Uterus (tissue), 3 donors: ENCODE measurements at regions not wholly inside any gene's neighbourhood (a gene's known extent, or its start where the extent isn't known, plus 50 kb on each side); places are given as distances from the start of the nearest gene placed in this dataset.

Source experiments
- DNase-seq, 2 donors: peaks; one replicate each; pipeline ENCODE4 v3.0.0-alpha.2; 2019 to 2020
- H3K27ac ChIP-seq, 2 donors: fragments of 200-600 bp; sonication (generic); 1 replicate in 1 of 2; 2 replicates in 1 of 2; pipeline ENCODE4 v1.5.1; 2016 to 2018
- H3K27me3 ChIP-seq, 2 donors: fragments of 200-600 bp; sonication (generic); one replicate each; pipeline ENCODE4 v1.5.1; 2018 to 2019; ENCODE audit warnings: control low read depth in 1 of 2
- H3K36me3 ChIP-seq, 2 donors: fragments of 200-600 bp; sonication (generic); one replicate each; pipeline ENCODE4 v1.5.1; 2019; ENCODE audit warnings: control low read depth in 1 of 2
- H3K4me1 ChIP-seq, 2 donors: fragments of 200-600 bp; sonication (generic); one replicate each; pipeline ENCODE4 v1.5.1; 2018 to 2019; ENCODE audit warnings: control low read depth in 1 of 2
- H3K4me3 ChIP-seq, 2 donors: fragments of 200-600 bp; sonication (generic); 1 replicate in 1 of 2; 2 replicates in 1 of 2; pipeline ENCODE4 v1.5.1; 2018 to 2019; ENCODE audit warnings: mild to moderate bottlenecking in 1 of 2
- H3K9me3 ChIP-seq, 2 donors: fragments of 200-600 bp; sonication (generic); one replicate each; pipeline ENCODE4 v1.5.1; 2019; ENCODE audit warnings: control low read depth in 1 of 2
- CTCF ChIP-seq, 4 experiments: fragments of 200-600 bp in 2 of 4; fragments of 450-650 bp in 2 of 4; sonication (generic) in 2 of 4; IDR thresholded peaks; one replicate each; pipeline ENCODE4 v1.5.1; 2016 to 2019; ENCODE audit warnings: antibody characterized with exemption in 4 of 4, mild to moderate bottlenecking in 2 of 4, moderate library complexity in 1 of 4
- POLR2A ChIP-seq, 2 donors: fragments of 450-650 bp; IDR thresholded peaks; one replicate each; pipeline ENCODE4 v1.6.1; 2016; ENCODE audit warnings: antibody characterized with exemption in 2 of 2, mild to moderate bottlenecking in 1 of 2, moderate library complexity in 1 of 2
- intact Hi-C: fragments of 100-400 bp; cut with DNase I; formaldehyde crosslinking; loops from one replicate; pipeline ENCODE4 v1.15.1; 2023; ENCODE audit warnings: low total_unique reads
- donor health status: DM: yes; HTN: yes; CAD: no.

GRCh38 chr2:5060956-5061355 is 631.2 kb upstream of the SOX11 start:
- Histone ChIP-seq H3K4me3 (no peak overlapping the region), H3K4me1 (no peaks in the 10 kb centered on the region), H3K36me3 (no peaks in the 10 kb centered on the region), H3K27me3 (no peaks in the 10 kb centered on the region), H3K27ac (no peak overlapping the region), H3K9me3 (no peaks in the 10 kb centered on the region)
- TF ChIP-seq POLR2A (IDR thresholded peaks at IDR 0.05) (no peak), CTCF (IDR thresholded peaks at IDR 0.05) (no peak)
- DNase-seq = no peak
- intact Hi-C loops = no loop called here

GRCh38 chr2:5064687-5065086 is 627.5 kb upstream of the SOX11 start:
- Histone ChIP-seq H3K4me1 (no peaks in the 10 kb centered on the region), H3K4me3 (no peak overlapping the region), H3K27ac (no peak overlapping the region), H3K36me3 (no peaks in the 10 kb centered on the region), H3K9me3 (no peaks in the 10 kb centered on the region), H3K27me3 (no peaks in the 10 kb centered on the region)
- DNase-seq = no peak
- TF ChIP-seq POLR2A (IDR thresholded peaks at IDR 0.05) (no peak), CTCF (IDR thresholded peaks at IDR 0.05) (no peak)
- intact Hi-C loops = no loop called here

- no peak overlapping the region for H3K27ac ChIP-seq
- no peak overlapping the region for H3K4me3 ChIP-seq
- no peak for TF ChIP-seq CTCF (IDR thresholded peaks at IDR 0.05)
- TF ChIP-seq POLR2A (IDR thresholded peaks at IDR 0.05) = no peak
- H3K9me3 ChIP-seq = no peaks in the 10 kb centered on the region
- H3K27me3 ChIP-seq = no peaks in the 10 kb centered on the region
- no peaks in the 10 kb centered on the region for H3K4me1 ChIP-seq
- no peak for DNase-seq
- intact Hi-C loops = no loop called here
- no peaks in the 10 kb centered on the region for H3K36me3 ChIP-seq
These were observed 624.4 kb upstream of the SOX11 start for GRCh38 chr2:5067816-5068215.

- Histone ChIP-seq H3K4me3 (no peak overlapping the region), H3K36me3 (no peaks in the 10 kb centered on the region)
- intact Hi-C loops = no loop called here
These were observed 621.9 kb upstream of the SOX11 start for GRCh38 chr2:5070257-5070656.

DNA sequence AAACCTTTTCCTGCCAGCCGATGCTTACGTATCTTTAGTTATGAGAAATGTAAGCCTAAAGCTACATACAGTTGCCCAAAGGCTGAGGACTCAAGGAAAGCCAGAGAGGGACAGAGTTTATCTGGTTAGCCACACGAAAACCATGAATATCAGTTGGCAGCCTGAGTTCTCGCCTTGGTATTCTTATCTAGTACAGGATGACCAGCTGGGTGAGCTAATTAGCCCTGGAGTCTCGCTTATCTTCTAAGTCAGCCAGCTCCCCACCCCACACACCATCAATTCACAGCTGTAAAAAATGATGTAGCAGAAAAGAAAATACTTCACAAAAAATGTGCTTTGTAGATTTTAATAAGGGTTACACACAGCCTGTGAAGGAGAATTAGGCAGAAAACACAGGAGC is 617.5 kb upstream of the SOX11 start:
- Histone ChIP-seq H3K4me1 (no peaks in the 10 kb centered on the region), H3K4me3 (no peak overlapping the region), H3K27ac (no peak overlapping the region), H3K36me3 (no peaks in the 10 kb centered on the region), H3K9me3 (no peaks in the 10 kb centered on the region), H3K27me3 (no peaks in the 10 kb centered on the region)
- no peak for DNase-seq
- TF ChIP-seq POLR2A (IDR thresholded peaks at IDR 0.05) (no peak), CTCF (IDR thresholded peaks at IDR 0.05) (no peak)
- intact Hi-C loops = no loop called here

More at GRCh38 chr2:5070257-5070656, 621.9 kb upstream of the SOX11 start:
- H3K27ac ChIP-seq = no peak overlapping the region
- H3K4me1 ChIP-seq = no peaks in the 10 kb centered on the region
- no peak for DNase-seq
- no peak for TF ChIP-seq POLR2A (IDR thresholded peaks at IDR 0.05)
- no peak for TF ChIP-seq CTCF (IDR thresholded peaks at IDR 0.05)
- H3K9me3 ChIP-seq = no peaks in the 10 kb centered on the region
- H3K27me3 ChIP-seq = no peaks in the 10 kb centered on the region
